ENCODE measurements at regions not wholly inside any gene's neighbourhood (a gene's known extent, or its start where the extent isn't known, plus 50 kb on each side); places are given as distances from the start of the nearest gene placed in this dataset.
"Not testable (repeated sequence)": the region's sequence is repeated elsewhere in the genome, so short reads cannot be mapped to it uniquely, and the experiment has no call there.

GRCh38 chr9:78677326-78677725, 380.4 kb downstream of the PSAT1 start:
- DNase-seq = no peak

GRCh38 chr9:78678877-78679276, 382.0 kb downstream of the PSAT1 start:
- no peak for DNase-seq

- DNase-seq = no peak
These were observed 383.3 kb downstream of the PSAT1 start for GRCh38 chr9:78680196-78680595.

DNA sequence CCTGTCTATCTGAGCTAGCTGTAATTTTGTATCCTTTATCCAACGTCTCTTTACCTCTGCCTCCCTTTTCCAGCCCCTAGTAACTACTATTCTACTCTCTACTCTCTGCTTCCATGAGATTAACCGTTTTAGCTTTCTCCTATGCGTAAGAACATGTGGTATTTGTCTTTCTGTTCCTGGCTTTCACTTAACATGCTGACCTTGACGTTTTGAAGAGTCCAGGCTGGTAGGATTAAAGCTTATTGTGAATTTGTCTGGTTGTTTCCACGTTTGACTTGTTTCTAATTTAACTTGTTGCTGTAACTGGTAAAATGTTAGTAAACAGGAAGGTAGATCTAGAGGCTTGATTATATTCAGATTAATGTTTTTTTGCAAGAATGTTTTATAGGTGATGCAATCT, 385.3 kb downstream of the PSAT1 start:
- DNase-seq = no peak

GRCh38 chr9:78685471-78685870, 388.5 kb downstream of the PSAT1 start:
- DNase-seq = no peak

DNA sequence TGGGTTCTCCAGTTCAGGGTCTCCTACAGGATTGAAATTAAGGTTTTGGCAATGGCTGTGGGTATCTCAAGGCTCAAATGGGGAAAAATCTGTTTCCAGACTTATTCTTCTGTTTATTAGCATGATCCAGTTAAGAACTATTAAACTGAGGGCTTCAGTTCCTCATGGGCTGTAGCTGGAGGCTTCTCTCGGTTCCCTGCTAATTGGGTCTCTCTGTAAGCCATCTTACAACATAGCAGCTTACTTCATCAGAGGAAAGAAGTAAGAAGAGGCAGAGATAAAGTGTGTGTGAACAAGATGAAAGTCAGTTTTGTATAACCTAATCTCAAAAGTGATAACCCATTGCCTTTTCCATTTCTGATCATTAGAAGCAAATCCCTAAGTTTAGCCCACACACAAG, 391.9 kb downstream of the PSAT1 start:
- DNase-seq = no peak

DNA sequence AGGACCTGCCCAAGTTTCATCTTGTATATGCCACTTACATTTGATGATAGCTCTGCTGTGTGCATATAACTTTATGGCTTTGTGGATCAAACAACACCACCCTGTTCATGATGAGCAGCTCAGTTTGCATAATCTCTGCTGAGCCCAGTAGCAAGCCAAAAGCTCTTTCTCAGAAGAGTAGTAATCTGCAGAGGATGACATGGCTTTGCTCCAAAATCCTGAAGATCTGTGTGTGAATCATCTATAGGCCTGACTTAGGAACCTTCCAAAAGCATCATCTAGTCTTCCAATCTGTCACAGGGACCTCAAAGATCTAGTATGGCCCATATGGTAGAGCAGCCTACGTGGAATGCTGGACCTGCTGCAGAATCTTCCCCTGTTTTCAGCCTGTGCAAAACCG, 394.6 kb downstream of the PSAT1 start:
- DNase-seq = no peak

- no peak for DNase-seq
These were observed 395.9 kb downstream of the PSAT1 start for GRCh38 chr9:78692871-78693270.

DNA sequence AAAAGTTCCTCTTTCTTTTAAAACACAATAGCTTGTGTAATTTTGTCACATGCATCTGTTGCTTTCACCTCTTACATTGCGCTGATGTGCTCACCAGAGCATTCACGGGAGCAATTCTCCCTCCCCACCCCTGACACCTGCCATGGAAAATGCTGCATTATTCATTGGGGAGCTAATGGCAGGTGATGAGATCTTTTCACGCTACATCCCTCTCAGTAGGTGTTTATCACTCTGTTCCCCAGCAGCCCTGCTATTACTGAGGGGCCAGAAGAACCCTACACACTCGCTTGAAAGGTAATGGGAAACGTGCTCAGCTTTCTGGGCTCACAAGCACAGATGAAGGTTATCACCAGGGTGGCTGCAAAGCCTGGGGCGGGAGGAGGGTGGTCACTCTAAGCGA, 398.0 kb downstream of the PSAT1 start:
- no peak for DNase-seq

DNA sequence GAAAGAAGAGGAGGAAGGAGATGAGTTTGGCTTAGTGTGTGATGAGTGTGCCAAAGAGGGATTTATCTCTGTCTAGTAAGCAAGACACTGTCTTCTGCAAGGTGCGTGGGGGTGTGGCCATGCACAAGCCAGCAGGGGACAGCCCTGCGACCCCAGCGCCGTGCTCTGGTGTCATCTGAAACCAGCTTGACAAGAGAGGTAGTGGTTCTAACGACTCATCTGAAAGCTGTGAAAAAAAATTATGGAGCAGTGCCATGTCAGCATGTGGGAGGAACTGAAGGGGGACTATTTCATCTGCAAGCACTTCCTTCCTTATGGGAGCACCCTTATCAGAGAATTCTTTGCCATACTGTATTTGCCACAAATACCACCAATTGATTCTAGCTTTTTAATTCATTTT, 398.6 kb downstream of the PSAT1 start:
- DNase-seq = no peak

- no peak for DNase-seq
These were observed 400.7 kb downstream of the PSAT1 start for GRCh38 chr9:78697618-78698017.

DNA sequence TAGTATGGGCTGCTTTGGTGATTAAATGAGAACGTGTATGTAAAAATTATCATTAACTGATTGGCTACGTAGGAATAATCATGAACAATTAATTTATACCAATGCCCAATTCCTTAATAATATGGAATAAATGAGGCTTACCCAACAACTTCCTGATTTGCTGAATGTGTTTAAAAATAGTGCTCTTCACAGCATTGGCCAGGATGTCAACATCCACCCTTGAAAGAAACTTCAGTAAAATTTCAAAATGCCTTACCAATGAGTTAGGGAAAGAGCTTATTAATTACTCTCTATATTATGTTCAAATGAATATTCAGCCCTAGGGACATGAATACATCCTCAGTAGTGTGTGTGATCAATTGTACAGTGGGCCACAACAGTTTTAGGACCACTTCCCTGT, 401.4 kb downstream of the PSAT1 start:
- DNase-seq = no peak

GRCh38 chr9:78699217-78699616, 402.3 kb downstream of the PSAT1 start:
- not testable (repeated sequence) for DNase-seq

DNA sequence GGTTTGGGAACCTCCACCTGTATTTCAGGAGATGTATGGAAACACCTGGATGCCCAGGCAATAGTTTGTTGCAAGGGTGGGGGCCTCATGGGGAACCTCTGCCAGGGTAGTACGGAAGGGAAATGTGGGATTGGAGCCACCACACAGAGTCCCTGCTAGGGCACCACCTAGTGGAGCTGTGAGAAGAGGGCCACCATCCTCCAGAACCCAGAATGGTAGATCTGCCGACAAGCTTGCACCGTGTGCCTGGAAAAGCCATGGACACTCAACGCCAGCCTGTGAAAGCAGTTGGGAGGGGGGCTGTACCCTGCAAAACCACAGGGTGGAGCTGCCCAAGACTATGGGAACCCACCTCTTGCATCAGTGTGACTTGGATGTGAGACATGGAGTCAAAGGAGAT, 407.2 kb downstream of the PSAT1 start:
- DNase-seq = not testable (repeated sequence)

DNA sequence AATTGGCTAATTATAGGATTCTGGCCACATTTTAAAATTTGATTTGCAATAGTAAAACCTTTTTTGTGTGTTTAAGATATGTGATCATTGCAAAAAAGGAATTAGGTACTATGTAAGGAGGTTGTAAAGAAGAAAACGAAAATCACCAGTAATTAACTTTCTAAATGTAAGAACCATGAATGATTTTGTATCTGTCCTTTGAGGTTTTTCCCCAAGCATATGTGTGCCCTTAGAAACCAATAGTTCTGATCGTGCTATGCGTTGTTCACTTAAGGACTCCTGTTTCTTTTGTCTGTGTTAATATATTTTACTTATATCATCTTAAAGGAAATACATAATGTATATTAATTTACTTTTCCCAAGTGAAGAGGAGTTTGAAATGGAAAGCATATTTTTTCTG, 410.2 kb downstream of the PSAT1 start:
- DNase-seq = no peak

- no peak for DNase-seq
These were observed 410.6 kb downstream of the PSAT1 start for GRCh38 chr9:78707481-78707991.

DNA sequence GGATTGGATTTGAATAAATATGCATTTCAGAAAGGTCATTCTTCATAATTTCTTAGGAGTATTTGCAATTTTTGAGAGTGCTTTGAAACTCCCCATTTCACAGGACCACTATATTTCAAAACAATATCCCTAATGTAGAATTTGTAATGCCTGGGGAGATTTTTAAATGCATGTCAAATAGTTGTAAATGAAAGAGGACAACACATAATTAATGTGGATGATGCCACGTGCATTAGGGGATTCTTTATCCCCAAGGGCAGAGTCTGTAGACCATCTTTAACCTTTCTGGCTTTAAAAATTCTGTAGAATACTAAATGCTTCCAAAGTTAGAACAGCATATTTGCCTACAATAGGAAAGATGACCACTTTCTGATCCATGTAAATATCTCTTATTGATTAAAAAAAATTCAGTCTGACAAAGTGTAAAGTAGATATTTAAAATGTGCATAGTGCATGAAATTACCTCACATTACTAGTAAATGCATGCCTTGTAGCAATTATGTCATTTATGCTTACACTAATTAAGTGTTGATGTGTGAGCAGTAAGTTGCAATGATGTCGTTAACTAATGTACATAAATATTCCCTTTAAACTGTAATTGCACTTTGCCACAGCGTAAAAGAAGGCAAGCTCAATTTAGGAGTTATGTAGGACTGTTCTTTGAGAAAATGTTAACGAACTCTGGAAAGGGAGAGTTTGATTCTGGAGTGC, 416.1 kb downstream of the PSAT1 start:
- DNase-seq = no peak

DNA sequence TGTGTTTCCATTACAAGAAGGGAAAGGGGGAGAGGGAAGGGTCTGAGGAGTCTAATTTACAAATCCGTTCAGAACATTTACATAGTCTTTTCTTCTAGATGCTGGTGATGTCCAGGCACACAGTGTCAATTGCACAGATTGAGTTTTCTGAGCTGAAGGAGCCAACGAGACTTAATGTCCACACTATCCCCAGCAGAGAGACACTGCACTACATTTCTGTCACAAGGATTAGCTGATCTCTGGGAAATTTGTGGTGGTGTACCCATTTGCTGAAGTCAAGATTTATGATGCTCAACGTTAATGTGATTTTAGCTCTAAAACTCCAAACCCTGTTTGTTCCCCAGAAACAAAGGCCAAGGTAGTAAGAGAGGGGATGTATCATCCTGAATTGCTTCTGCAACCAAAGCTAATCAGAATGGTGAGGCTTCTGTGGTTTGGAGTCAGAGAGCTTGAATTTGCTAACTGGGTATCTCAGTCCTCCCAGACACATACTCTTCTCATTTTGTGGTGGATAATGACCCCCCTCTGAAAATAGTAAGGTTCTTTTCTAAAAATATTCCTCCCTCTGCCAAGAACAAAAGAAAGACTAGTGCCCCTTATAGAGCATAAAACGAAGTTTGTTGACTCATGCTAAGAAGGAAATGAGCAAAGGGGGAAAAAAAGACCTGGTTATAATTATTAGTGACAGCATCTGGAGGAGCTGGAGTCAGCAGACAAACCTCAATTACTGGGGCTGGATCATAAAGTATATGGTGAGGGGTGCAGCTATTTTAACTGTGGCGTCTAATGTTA, 416.9 kb downstream of the PSAT1 start:
- no peak for DNase-seq

GRCh38 chr9:78714576-78714975, 417.7 kb downstream of the PSAT1 start:
- no peak for DNase-seq

GRCh38 chr9:78719029-78719428, 422.1 kb downstream of the PSAT1 start:
- DNase-seq = not testable (repeated sequence)

DNA sequence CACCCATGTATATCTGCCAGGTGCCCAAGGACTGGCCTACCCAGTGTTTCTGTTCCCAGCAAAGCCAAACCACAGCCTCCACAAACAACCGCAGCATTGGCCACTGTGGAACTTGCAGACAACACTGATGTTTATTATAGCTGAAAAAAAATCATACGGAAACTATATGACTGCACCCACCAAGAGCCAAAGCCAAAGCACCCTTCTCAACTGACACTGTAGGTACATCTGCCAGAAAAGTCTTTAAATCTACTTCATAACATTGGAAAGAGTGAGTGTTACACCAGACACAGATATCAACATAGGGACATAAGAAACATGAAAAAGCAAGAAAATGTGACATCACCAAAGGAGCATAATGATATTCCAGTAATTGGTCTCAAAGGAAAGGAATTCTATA, 428.0 kb downstream of the PSAT1 start:
- no peak for DNase-seq

- no peak for DNase-seq
These were observed 428.6 kb downstream of the PSAT1 start for GRCh38 chr9:78725503-78725902.

GRCh38 chr9:78745331-78745730, 448.4 kb downstream of the PSAT1 start:
- DNase-seq = no peak

DNA sequence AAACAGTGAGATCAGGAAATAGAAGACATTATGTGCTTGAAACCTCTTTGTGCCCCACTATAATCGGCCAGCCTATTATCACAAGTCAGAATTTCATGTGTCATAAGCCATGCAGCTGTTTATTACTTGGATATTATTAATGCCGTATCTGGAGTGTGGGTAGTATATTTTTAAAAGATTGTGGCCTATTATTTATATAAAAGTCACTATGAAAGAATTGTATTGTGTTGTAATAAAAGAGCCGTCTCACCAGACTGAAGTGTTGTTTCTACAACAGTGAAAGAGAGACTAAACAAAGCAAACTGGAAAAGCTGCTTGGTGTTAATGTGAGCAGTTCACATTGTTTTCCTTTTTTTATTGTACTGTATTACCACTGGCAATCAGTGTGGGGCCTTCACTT, 449.1 kb downstream of the PSAT1 start:
- DNase-seq = no peak
